Trophoblast cell (in vitro differentiated cells and primary cell): ENCODE measurements at regions not wholly inside any gene's neighbourhood (a gene's known extent, or its start where the extent isn't known, plus 50 kb on each side); places are given as distances from the start of the nearest gene placed in this dataset.

Source experiments
- DNase-seq, 2 donors: peaks; one replicate each; pipeline ENCODE4 v3.0.0-alpha.2; 2016
- H2AFZ ChIP-seq: 2 replicates; pipeline ENCODE4 v1.6.1; 2013; ENCODE audit warnings: low read length, moderate library complexity, mild to moderate bottlenecking; ENCODE audit not compliant: insufficient read depth, poor library complexity
- H2AK5ac ChIP-seq: 2 replicates; pipeline ENCODE4 v1.6.1; 2013; ENCODE audit warnings: mild to moderate bottlenecking, low read length
- H2BK120ac ChIP-seq: 2 replicates; pipeline ENCODE4 v1.6.1; 2013; ENCODE audit warnings: low read length, mild to moderate bottlenecking, moderate library complexity; ENCODE audit not compliant: insufficient read depth, poor library complexity
- H2BK12ac ChIP-seq: 2 replicates; pipeline ENCODE4 v1.6.1; 2013; ENCODE audit warnings: mild to moderate bottlenecking, low read length, moderate library complexity
- H2BK5ac ChIP-seq: 2 replicates; pipeline ENCODE4 v1.6.1; 2013; ENCODE audit warnings: low read length, low read depth, moderate library complexity, mild to moderate bottlenecking; ENCODE audit not compliant: poor library complexity
- H3K14ac ChIP-seq: 2 replicates; pipeline ENCODE4 v1.6.1; 2013; ENCODE audit warnings: mild to moderate bottlenecking, low read length
- H3K18ac ChIP-seq: 2 replicates; pipeline ENCODE4 v1.6.1; 2013; ENCODE audit warnings: mild to moderate bottlenecking, low read length
- H3K23ac ChIP-seq: 2 replicates; pipeline ENCODE4 v1.6.1; 2013; ENCODE audit warnings: low read length
- H3K27ac ChIP-seq: 2 replicates; pipeline ENCODE4 v1.5.1; 2013; ENCODE audit warnings: low read depth, mild to moderate bottlenecking, inconsistent platforms, low read length, moderate library complexity
- H3K27me3 ChIP-seq: 2 replicates; pipeline ENCODE4 v1.6.1; 2013; ENCODE audit warnings: inconsistent platforms, mild to moderate bottlenecking, low read length, moderate library complexity; ENCODE audit not compliant: insufficient read depth
- H3K36me3 ChIP-seq, 2 experiments: 1 replicate in 1 of 2; 2 replicates in 1 of 2; pipeline ENCODE4 v1.6.1; 2013; ENCODE audit warnings: low read length in 2 of 2, mild to moderate bottlenecking in 2 of 2, moderate library complexity in 1 of 2; ENCODE audit not compliant: insufficient read depth in 2 of 2, control insufficient read depth in 1 of 2
- H3K4ac ChIP-seq: 2 replicates; pipeline ENCODE4 v1.6.1; 2013; ENCODE audit warnings: low read depth, mild to moderate bottlenecking, low read length, moderate library complexity
- H3K4me1 ChIP-seq, 2 experiments: 1 replicate in 1 of 2; 2 replicates in 1 of 2; pipeline ENCODE4 v1.6.1; 2013; ENCODE audit warnings: low read length in 2 of 2, mild to moderate bottlenecking in 2 of 2, moderate library complexity in 1 of 2; ENCODE audit not compliant: insufficient read depth in 2 of 2, control insufficient read depth in 1 of 2
- H3K4me2 ChIP-seq: 2 replicates; pipeline ENCODE4 v1.6.1; 2013; ENCODE audit warnings: inconsistent platforms, mild to moderate bottlenecking, low read length, moderate library complexity
- H3K4me3 ChIP-seq: 2 replicates; pipeline ENCODE4 v1.5.1; 2013; ENCODE audit warnings: mild to moderate bottlenecking, low read depth, low read length, inconsistent platforms
- H3K79me1 ChIP-seq: one replicate; pipeline ENCODE4 v1.6.1; 2013; ENCODE audit warnings: low read length
- H3K79me2 ChIP-seq: 2 replicates; pipeline ENCODE4 v1.6.1; 2013; ENCODE audit warnings: low read length, mild to moderate bottlenecking; ENCODE audit not compliant: control insufficient read depth, insufficient read depth, poor library complexity
- H3K9ac ChIP-seq: 2 replicates; pipeline ENCODE4 v1.6.1; 2013; ENCODE audit warnings: mild to moderate bottlenecking, low read length
- H3K9me3 ChIP-seq: 2 replicates; pipeline ENCODE4 v1.6.1; 2013; ENCODE audit warnings: low read depth, mild to moderate bottlenecking, control low read depth, inconsistent platforms, low read length; ENCODE audit not compliant: insufficient read depth
- H4K12ac ChIP-seq: 2 replicates; pipeline ENCODE4 v1.6.1; 2013; ENCODE audit warnings: low read depth, mild to moderate bottlenecking, low read length, moderate library complexity
- H4K8ac ChIP-seq: 2 replicates; pipeline ENCODE4 v1.6.1; 2013; ENCODE audit warnings: low read depth, mild to moderate bottlenecking, low read length, moderate library complexity
- H4K91ac ChIP-seq: one replicate; pipeline ENCODE4 v1.6.1; 2013; ENCODE audit warnings: low read depth, mild to moderate bottlenecking, low read length, moderate library complexity
- WGBS: extraction: QIAGEN DNeasy Blood & Tissue Kit; methylation state at CpG from one replicate; pipeline ENCODE4 v1.1.7; 2013; ENCODE audit warnings: missing lambda C conversion rate; ENCODE audit not compliant: insufficient read length, insufficient coverage; ENCODE audit errors: extremely low coverage; 5-methylcytosine and 5-hydroxymethylcytosine counted together

DNA sequence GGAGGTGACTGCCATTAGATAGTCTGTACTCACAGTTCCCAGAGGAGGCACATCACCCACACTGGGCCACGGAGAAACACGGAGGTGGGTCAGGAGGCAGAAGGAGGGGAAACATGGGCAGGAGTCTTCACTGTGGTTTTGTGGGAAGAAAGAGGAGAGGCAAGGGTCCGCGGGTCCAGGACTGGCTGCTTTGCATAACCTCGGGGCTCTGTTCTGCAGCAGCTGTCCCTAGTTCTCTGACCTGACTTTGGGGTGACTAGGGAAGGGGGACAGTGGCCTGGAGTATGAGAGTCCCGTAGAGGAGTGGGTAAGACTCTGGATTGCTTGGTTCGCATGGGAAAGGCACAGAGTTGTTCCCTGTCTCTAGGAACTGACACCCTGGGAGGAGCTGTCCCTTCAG is 238.3 kb upstream of the RAB6C start:
- H3K79me2 ChIP-seq, result peaks cover 2% of the 10 kb centered on the region
- H3K4ac ChIP-seq, result no peak overlapping the region
- no peaks in the 10 kb centered on the region for H3K79me1 ChIP-seq
- no peak for DNase-seq
- no peak overlapping the region for H3K27ac ChIP-seq
- WGBS, result no CpG with 5 or more reads among the region's 7 CpGs
- H3K36me3 ChIP-seq, result no peaks in the 10 kb centered on the region
- no peak overlapping the region for H3K4me3 ChIP-seq
- no peaks in the 10 kb centered on the region for H3K27me3 ChIP-seq
- no peak overlapping the region for H3K23ac ChIP-seq
- peaks cover 3% of the 10 kb centered on the region for H3K9me3 ChIP-seq
- no peak overlapping the region for H4K91ac ChIP-seq
- H4K12ac ChIP-seq, result no peak overlapping the region
- no peak overlapping the region for H3K9ac ChIP-seq
- H2AK5ac ChIP-seq, result no peak overlapping the region
- no peak overlapping the region for H2BK5ac ChIP-seq
- H3K4me2 ChIP-seq, result no peak overlapping the region
- H3K18ac ChIP-seq, result no peak overlapping the region
- H2BK120ac ChIP-seq, result no peak overlapping the region
- H3K4me1 ChIP-seq, result no peaks in the 10 kb centered on the region
- no peak overlapping the region for H3K14ac ChIP-seq
- H2BK12ac ChIP-seq, result no peak overlapping the region
- no peak overlapping the region for H4K8ac ChIP-seq
- no peak overlapping the region for H2AFZ ChIP-seq

DNA sequence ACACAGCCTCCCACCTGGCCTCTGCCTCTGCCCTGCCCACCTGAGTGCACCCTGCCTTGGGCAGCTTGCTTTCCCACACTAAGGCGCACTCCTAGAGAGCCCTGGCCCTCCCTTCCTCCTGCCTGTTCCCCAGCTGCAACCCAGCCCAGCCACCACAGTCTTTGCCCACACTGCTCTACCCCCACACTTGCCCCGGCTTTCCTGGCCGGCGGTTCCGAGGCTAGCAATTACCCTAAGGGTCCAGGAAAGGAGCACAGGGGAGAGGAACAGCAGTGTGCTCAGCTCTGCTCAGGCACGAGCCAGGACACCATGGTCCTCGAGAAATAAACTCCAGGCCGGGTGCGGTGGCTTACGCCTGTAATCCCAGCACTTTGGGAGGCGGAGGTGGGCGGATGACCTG is 237.8 kb upstream of the RAB6C start:
- no peak overlapping the region for H4K8ac ChIP-seq
- H3K79me1 ChIP-seq, result no peaks in the 10 kb centered on the region
- no peaks in the 10 kb centered on the region for H3K27me3 ChIP-seq
- H2AFZ ChIP-seq, result no peak overlapping the region
- peaks cover 3% of the 10 kb centered on the region for H3K9me3 ChIP-seq
- no peak overlapping the region for H3K27ac ChIP-seq
- H3K36me3 ChIP-seq, result no peaks in the 10 kb centered on the region
- H3K18ac ChIP-seq, result no peak overlapping the region
- no peak overlapping the region for H4K12ac ChIP-seq
- H3K79me2 ChIP-seq, result peaks cover 2% of the 10 kb centered on the region
- no peak overlapping the region for H3K14ac ChIP-seq
- H2BK120ac ChIP-seq, result no peak overlapping the region
- H4K91ac ChIP-seq, result no peak overlapping the region
- no peak overlapping the region for H3K23ac ChIP-seq
- H3K4ac ChIP-seq, result no peak overlapping the region
- no peak overlapping the region for H3K4me3 ChIP-seq
- no peak overlapping the region for H3K4me2 ChIP-seq
- no peaks in the 10 kb centered on the region for H3K4me1 ChIP-seq
- H2AK5ac ChIP-seq, result no peak overlapping the region
- no peak overlapping the region for H3K9ac ChIP-seq
- DNase-seq, result no peak
- no peak overlapping the region for H2BK5ac ChIP-seq
- WGBS, result no CpG with 5 or more reads among the region's 12 CpGs
- no peak overlapping the region for H2BK12ac ChIP-seq

DNA sequence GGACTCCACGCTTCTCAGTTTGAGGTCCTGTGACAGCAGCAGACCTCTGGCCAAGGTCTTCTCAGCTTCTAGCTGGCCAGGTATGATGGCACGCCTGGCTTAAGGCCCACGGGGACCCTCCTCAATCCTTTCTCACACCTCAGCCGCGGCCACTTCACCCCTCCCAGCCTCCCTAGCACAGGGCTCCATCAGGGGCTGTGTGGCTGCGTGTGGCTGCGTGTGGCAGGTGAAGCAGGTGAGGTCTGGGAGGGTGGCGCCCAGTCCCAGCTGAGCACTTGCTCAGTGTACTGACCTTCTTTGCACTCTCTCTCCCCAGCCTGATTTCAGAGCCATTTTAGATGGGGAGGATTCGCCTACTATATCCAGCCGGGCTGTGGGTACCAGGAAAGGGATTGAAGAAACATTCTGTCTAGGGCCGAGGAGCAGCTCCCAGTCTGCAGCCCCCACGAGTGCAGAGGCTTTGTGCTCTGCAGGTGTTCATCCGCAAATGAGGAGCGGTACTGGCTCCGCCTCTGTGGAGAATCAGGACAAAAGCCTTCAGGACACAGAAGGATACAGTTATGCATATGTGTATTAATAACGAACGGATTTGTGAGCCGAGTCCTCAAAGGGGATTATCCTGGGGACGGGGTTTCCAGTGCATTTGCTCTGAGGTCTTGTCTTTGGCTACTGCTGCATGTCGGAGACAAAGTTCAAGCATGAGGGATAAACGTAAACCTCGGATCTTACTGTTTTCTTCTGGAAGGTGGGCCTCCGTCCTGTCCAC is 236.9 kb upstream of the RAB6C start:
- Histone ChIP-seq H3K4me3 (no peak overlapping the region), H3K9ac (no peak overlapping the region), H2AK5ac (no peak overlapping the region), H3K4me2 (no peak overlapping the region), H3K79me2 (peaks cover 2% of the 10 kb centered on the region), H3K4me1 (no peaks in the 10 kb centered on the region), H3K14ac (no peak overlapping the region), H3K79me1 (no peaks in the 10 kb centered on the region), H4K91ac (no peak overlapping the region), H2BK120ac (no peak overlapping the region), H3K36me3 (no peaks in the 10 kb centered on the region), H3K23ac (no peak overlapping the region), H2AFZ (no peak overlapping the region), H3K4ac (no peak overlapping the region), H3K27me3 (no peaks in the 10 kb centered on the region), H4K12ac (peak overlapping the region; percentile 31), H3K27ac (no peak overlapping the region), H3K18ac (no peak overlapping the region), H3K9me3 (peaks cover 3% of the 10 kb centered on the region), H2BK12ac (no peak overlapping the region), H4K8ac (no peak overlapping the region), H2BK5ac (no peak overlapping the region)
- DNase-seq, result no peak
- WGBS, result no CpG with 5 or more reads among the region's 23 CpGs

DNA sequence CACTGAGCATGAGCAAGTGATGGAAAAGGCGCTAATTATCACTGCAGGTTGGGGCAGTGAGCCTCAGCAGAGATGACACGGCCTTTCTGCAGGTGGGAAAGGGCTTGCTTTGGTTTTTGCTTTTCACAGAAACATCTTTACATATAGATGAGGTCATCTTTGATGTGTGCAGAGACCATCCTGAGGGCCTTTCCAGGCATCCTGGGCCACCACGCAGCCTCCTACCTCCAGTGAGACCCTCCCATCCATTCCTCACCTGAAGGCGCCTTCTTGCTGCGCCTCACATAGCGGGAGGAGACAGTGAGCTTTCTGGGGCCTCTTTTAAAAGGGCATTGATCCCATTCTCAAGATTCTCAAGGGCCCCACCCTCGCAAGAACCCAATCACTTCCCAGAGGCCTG is 235.3 kb upstream of the RAB6C start:
- H3K18ac ChIP-seq, result no peak overlapping the region
- no peak overlapping the region for H4K91ac ChIP-seq
- H3K79me1 ChIP-seq, result no peaks in the 10 kb centered on the region
- H2AK5ac ChIP-seq, result no peak overlapping the region
- no peak overlapping the region for H3K4ac ChIP-seq
- no peak overlapping the region for H2AFZ ChIP-seq
- DNase-seq, result no peak
- H4K8ac ChIP-seq, result no peak overlapping the region
- H3K36me3 ChIP-seq, result no peaks in the 10 kb centered on the region
- H3K79me2 ChIP-seq, result peaks cover 2% of the 10 kb centered on the region
- no peak overlapping the region for H2BK5ac ChIP-seq
- no peaks in the 10 kb centered on the region for H3K27me3 ChIP-seq
- no peak overlapping the region for H3K27ac ChIP-seq
- H3K9me3 ChIP-seq, result no peaks in the 10 kb centered on the region
- no peak overlapping the region for H3K4me2 ChIP-seq
- no peak overlapping the region for H3K23ac ChIP-seq
- H2BK120ac ChIP-seq, result no peak overlapping the region
- no peaks in the 10 kb centered on the region for H3K4me1 ChIP-seq
- no peak overlapping the region for H3K9ac ChIP-seq
- no peak overlapping the region for H2BK12ac ChIP-seq
- H4K12ac ChIP-seq, result no peak overlapping the region
- WGBS, result no CpG with 5 or more reads among the region's 7 CpGs
- H3K14ac ChIP-seq, result no peak overlapping the region
- no peak overlapping the region for H3K4me3 ChIP-seq
